ENCODE measurements at regions not wholly inside any gene's neighbourhood (a gene's known extent, or its start where the extent isn't known, plus 50 kb on each side); places are given as distances from the start of the nearest gene placed in this dataset.

- no peak for TF ChIP-seq CTCF (IDR thresholded peaks at IDR 0.05)
- no peak for TF ChIP-seq POLR2AphosphoS5 (IDR thresholded peaks at IDR 0.05; ENCODE audit: low read depth, low read length)
These were observed 242.8 kb downstream of the ATP23 start for GRCh38 chr12:58184212-58184611.

Measured in Panc1 (cell line).